NCI-H526 (cell line): ENCODE measurements at regions not wholly inside any gene's neighbourhood (a gene's known extent, or its start where the extent isn't known, plus 50 kb on each side); places are given as distances from the start of the nearest gene placed in this dataset.

ENCODE experiments used
- DNase-seq, 2 experiments: peaks; one replicate each; lab custom pipeline; 2025; lab: John Stamatoyannopoulos, UW

DNA sequence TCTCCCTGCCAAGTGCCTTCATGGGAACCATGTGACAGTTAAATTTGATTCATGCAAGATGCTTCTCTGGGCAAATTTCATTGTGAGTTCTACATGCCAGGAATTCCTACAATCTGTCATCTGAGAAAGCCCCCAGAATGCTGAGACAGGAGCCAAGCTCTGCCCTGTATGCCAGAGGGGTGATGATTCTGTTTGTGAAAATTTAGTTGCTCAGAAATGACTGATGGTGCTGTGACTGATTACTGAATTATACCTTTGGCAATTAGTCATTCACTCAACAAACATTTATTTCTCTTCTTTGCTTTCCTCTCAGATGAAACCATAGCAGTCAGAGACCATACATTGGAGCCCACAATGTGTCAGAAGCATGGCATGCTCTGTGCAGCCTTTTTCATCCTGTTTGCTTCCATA is 69.0 kb upstream of the ZBED5 start:
- no peak for DNase-seq

DNA sequence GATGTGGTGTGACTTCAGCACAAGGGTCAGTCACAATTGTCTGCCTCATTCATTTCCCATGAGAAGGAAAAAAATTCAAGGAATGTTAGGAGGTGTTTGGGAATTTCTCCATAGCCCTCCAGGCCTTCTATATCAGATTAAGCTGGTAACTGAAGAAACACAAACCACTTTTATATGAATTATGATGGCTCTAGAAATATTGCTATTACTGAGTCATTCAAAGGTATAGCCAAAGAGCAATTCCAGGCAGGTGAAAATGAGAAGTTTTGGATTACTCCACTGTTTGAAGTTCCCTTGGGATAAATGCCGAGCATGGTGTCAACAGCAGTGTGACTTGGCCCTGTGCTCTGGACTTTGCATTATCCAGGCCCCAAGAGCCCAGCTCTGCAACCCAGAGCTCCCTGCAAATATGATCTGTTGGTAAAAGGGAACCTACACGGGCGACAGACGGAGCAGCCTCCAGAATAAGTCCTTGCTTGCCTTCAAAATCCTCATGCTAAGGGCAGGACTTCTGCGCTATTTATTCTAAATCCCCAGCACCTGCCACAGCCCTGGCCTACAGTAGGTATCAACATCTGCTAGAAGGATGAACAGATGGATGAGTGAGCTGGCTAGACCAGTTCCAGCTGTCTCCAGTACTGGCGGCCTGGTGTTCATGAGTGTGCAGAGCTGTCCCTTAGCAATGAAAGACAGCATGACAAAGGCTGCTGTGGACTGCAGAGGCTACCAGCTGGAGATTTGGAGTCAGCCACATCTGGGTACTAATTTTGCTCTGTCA is 67.5 kb upstream of the ZBED5 start:
- peak in 1 of 2 experiments; percentile 17 for DNase-seq

- no peak for DNase-seq
Observed at GRCh38 chr11:10923882-10924281, 66.0 kb upstream of the ZBED5 start.

GRCh38 chr11:10922892-10923291 is 65.0 kb upstream of the ZBED5 start:
- no peak for DNase-seq

- no peak for DNase-seq
Observed at GRCh38 chr11:10920875-10921274, 63.0 kb upstream of the ZBED5 start.

GRCh38 chr11:10920205-10920604 is 62.4 kb upstream of the ZBED5 start:
- DNase-seq: no peak

DNA sequence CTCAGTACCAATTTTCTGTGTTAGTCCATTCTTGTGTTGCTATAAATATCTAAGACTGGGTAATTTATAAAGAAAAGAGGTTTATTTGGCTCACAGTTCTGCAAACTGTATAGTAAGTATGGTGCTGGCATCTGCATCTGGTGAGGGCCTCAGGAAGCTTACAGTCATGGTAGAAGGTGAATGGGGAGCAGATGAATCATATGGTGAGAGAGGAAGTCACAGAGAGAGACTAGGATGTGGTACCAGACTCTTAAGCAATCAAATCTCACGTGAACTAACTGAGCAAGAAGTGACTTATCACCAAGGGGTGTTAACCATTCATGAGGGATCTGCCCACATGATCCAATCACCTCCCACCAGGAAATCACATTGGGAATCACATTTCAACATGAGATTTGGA is 60.8 kb upstream of the ZBED5 start:
- DNase-seq: no peak

DNA sequence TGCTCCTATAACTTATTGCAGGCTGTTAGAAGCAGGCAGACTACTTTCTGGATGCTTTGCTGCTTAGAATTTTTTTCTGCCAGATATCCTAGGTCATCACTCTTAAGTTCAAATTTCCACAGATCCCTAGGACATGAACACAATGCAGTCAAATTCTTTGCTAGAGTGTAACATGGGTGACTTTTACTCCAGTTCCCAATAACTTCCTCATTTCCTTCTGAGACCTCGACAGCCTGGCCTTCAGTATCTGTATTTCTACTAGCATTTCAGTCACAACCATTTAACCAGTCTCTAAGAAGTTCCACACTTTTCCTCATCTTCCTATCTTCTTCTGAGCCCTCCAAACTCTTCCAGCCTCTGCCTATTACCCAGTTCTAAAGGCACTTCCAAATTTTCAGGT is 60.4 kb upstream of the ZBED5 start:
- DNase-seq: no peak

DNA sequence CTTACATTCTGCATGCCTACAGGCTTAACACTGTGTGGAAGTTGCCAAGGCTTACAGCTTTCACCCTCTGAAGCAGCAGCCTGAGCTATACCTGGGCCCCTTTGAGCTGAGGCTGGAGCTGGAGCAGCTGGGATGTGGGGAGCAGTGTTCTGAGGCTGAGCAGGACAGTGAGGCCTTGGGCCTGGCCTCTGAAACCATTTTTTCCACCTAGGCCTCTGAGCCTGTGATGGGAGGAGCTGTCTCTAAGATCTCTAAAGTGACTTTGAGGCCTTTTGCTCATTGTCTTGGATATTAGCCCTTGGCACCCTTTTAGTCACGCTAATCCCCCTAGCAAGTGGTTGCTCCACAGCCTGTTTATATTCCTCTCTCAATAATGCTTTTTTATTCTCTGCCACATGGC is 59.9 kb upstream of the ZBED5 start:
- no peak for DNase-seq

GRCh38 chr11:10916665-10917064 is 58.8 kb upstream of the ZBED5 start:
- no peak for DNase-seq

DNA sequence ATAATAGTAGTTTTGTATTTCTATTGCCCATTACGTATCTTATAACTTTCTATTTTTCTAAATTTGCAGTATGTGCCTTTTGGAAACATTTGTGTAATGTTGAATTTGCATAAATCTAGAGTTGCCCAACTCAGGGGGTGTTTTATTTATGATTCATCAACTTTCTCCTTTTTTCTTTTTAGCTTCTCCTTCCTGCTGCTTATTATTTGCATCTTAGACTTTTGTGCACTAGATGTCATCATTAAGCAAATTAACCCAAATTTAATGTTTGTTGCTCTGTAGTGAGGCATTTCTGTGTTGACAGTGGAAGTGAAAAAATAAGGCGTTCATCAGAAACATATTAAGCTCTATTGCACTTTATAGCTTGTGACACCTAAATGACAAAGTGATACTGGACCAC is 56.2 kb upstream of the ZBED5 start:
- peak; percentile 60 to 65 for DNase-seq

GRCh38 chr11:10913075-10913474 is 55.2 kb upstream of the ZBED5 start:
- DNase-seq: peak; percentile 99

GRCh38 chr11:10911907-10912306 is 54.1 kb upstream of the ZBED5 start:
- DNase-seq: peak in 1 of 2 experiments; percentile 32

GRCh38 chr11:10909141-10909883 is 51.5 kb upstream of the ZBED5 start:
- DNase-seq: no peak

GRCh38 chr11:10908215-10908951 is 50.5 kb upstream of the ZBED5 start:
- DNase-seq: peak in 1 of 2 experiments; percentile 40
